ENCODE measurements at regions not wholly inside any gene's neighbourhood (a gene's known extent, or its start where the extent isn't known, plus 50 kb on each side); places are given as distances from the start of the nearest gene placed in this dataset.

DNA sequence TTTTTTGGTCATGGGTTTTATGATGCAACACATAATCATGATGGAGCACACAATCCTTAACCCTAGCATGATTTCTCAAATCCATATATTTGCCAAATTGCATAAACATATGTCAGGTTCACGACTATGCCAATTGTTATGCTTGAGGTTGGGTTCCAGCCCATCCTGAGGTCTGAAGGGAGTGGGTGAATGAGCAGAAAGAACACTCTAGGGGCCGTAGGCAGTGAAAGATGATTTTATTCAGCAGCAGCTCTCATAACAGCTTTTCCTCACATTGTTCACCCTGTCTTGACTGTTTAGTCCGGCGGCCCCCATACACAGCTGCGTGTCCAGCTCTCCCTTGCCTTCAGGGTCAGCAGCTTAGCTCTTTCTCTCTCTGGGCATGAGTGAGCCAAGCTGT is 627.7 kb downstream of the PLA2G4A start:
- no peak for DNase-seq

DNA sequence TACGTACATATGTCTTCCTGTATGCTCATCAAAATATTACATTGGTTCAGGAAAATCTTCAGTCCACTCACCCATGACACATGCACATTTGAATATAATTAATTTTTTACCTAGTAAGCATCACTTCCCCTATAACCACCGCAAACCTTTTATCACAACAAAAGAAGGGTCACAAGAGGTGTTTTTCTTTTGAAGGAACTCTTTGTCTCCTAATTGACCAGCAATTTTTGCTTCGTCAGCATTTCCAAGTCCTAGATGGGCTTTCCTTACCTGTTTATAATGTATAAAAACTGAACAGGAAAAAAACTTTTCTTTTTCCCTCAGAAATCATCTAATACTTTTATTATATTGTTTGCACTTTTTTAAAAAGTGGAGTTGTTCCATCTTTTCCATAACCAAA is 631.3 kb downstream of the PLA2G4A start:
- DNase-seq, result no peak

DNA sequence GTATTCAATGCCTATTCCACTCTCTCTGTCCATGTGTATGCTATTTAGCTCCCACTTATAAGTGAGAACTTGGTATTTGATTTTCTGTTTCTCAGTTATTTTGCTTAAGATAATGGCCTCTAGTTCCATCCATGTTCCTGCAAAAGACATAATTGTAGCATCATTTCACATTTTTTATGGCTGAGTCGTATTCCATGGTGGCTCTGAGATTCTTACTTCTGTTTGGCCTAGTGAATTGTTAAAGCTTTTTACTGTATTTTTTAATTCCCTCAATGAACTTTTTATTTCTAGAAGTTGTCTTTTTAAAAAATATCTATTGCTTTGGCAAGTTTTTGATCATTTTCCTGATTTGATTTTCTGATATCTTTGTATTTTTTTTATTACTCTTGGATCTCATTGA is 635.6 kb downstream of the PLA2G4A start:
- no peak for DNase-seq

DNA sequence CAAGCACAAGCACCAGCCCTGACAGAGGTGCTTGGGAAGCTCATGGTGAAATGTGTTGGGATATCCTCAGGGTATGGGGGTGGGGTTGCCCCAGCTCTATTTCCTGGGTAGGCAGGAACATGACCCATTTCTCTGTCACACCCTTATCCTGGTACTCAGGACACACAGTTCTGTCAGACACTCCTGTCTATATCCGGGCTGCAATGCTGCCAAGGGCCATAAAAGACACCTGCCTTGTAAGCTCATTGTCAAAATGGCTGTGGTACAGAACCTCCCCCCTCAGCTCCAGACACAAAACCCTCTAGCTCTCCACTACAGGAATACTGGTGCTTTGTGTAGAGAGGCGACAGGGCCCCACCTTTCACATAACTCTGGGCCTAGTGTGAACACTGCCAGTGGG is 636.7 kb downstream of the PLA2G4A start:
- DNase-seq, result no peak

DNA sequence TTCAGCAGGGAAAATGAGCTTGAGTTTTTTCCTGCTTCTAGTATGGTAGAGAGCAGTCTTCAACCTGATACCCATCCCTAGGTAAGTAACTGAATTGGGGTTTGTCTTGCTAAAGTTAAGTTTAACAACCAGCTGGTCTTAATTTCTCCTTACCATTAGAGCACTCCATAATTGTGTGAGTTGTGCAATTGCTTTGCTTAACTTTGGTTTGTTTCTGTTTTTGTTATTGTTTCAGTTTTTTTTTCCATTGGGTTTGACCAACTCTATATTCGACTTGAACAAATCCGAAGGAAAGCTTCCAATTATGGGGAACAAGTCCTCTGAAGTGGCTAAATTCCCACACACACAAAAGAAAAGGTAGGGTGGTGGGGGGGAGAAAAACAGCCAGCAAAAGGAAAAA is 641.1 kb downstream of the PLA2G4A start:
- DNase-seq, result no peak

DNA sequence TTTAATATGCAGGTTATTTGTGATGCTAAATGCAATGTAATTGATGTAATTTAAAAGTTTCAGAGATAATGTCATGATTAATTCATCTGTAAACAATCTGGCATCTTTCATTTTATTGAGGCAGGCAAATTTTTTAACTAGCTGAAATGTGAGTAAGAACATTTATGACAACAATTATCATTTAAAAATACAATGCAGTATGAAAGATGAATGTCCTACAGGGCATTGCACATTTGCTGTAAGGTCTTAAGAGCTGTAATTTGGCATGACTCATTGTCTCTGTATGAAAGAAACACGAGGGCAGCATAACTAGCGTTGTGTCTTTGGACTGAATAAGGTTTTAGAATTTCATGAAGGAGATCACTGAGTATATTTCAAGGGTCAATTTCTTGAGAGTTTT is 642.8 kb downstream of the PLA2G4A start:
- no peak for DNase-seq

DNA sequence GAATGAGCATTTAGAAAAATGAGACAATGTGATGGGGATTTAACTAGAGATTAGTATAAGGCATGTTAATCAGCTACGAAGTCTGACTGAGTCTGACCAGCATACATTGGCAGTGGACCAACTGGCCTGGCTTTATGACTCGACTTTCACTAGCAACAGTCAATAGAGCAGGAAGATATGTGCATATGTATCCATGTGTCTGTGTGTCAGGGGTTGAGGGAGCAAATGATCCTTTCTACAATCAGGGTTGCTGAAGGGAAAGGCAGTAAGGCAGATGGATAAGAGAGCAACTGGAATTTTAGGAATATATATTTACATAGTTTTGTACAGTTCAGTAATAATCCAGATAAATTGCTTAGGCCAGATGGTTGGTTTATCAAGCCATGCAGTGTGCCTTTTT is 645.6 kb downstream of the PLA2G4A start:
- no peak for DNase-seq

DNA sequence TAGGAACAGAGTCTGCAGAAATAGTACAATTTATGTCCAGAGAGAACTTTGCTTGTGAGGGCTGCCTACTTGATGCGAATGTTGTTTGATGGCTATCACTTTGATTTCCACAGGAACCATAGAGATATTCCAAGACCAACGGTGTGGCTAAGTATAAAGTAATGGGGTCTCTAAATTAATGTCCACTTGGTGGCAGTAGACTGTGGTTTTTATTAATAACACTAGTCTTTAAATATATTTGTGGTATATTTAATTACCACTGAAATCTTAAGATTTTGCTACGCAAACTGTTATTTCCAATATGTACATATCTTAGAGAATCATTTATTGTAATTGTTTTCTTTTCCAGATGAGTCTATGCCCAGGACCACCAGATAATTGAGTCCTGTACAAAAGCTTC is 647.9 kb downstream of the PLA2G4A start:
- DNase-seq, result no peak

DNA sequence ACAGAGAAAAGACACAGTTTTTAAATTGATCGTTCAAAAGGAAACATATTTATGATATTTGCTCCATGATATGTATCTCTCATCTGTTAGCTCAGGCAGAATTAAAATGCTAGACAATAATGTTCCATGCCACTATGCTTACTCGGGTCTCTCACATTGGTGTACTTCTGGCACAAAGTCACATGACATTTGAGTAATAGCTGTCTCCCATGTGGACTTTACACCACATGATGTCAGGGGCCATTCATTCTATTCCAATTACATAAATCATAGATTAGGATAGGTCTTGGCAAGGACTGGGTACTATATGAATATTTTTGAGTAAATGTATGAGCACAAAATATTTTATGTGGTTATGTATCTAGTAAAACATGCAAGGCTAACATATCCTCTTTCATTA is 648.4 kb downstream of the PLA2G4A start:
- no peak for DNase-seq

DNA sequence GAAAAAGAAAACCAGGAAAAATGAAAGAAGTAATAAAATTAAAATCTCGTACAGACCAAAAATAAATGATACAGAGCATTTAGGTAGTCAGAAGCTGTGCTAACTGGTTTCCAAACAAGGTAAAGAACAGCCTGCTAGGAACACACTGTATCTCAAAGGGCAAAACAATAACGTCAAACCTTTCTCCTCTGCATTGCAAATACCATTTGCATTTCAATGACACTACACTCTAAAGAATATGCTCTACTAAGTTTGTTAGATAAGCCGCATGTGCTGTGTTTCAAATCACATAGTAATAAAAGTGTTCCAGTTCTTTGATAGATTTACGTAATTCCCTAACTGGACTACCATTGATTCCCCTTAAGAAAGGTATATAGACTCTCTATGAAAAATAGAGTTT is 648.8 kb downstream of the PLA2G4A start:
- no peak for DNase-seq

DNA sequence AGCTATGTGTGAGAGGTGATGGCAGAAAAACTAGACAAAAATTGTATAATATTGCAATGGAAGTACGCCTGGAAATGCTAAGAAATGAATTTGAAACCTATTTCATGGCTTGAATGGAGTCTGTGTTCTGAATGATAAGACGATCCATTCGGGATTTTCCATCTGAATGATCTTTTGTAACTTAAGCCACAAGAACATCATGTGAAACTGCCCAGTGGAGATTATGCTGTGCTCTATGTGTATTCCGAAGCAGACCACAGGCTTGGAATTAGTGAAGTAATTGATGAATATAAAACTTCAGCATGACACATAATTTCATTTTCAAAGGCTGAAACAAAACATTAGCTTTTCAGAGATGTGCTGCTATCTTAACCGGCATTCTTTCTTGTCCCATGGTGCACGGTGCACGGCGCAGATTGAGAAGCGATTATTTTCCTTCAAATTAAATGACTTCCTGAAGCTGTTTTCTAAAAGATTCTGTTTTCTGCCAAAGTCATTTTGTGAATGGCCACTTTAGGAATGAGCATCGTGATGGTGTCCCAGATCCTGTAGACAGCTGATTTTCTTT is 652.9 kb downstream of the PLA2G4A start:
- no peak for DNase-seq

DNA sequence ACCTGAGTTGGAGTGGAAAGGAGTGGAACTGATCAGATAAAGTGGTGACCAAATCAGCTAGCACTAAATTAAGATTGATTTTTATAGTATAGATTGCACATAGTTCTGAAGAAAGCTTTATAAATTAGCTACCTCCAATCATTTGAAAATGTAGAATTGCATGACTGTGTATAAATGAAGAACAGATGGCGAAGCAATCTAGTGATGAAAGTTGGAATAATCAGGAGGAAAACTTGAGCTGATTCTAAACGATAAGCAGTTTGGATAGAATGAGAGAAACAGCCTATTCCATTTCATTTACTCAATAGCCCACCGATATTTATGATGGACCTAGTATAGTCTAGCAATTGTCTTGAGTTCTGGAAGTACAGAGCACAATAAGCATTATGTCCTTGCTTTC is 661.5 kb downstream of the PLA2G4A start:
- DNase-seq, result no peak

DNA sequence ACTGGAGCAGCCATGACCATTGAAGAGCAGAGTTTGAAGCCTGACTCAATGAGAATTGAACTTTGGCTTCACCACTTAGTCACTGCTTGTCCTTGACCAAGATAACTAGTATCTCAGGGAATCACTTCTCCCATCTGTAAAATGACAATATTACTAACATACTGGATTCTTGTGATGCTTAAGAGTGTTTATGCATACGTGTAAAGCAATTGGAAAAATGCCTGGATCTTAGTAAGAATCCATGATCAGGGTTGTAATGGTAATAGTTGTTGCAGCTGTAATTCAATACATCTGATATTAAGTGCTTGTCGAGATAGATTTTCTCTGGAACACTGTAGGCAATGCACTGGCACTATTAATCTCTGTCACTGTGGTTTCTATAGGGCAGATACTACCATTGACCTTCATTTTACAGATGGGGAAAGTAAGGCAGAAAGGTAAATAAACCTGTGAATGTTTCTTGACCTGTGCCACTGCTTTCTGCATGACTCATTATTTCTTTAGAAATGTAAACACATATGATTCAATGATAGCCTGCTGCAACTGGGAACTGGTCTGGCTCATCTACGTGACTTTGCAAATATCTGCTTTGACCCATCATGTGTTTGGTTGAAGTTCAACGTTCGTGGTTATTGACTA is 662.5 kb downstream of the PLA2G4A start:
- DNase-seq, result no peak

DNA sequence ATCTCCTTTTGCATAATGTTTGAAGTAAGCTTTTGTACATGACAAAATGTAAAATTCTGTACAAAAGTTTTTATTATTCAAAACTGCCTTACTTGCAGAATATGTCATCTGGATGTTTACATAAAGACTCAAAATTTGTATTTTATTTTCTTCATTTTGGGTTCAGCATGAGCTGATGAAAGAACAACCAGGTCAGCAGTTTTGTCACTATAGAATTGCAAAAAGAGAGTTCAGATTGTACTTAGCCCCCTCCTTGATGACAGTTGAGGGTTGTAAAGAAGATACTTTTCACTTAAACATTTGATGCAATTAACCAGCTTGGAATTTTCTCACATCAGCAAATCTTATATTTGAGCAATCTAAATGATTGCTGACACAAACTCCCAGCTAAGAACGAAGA is 669.3 kb downstream of the PLA2G4A start:
- DNase-seq, result no peak

DNA sequence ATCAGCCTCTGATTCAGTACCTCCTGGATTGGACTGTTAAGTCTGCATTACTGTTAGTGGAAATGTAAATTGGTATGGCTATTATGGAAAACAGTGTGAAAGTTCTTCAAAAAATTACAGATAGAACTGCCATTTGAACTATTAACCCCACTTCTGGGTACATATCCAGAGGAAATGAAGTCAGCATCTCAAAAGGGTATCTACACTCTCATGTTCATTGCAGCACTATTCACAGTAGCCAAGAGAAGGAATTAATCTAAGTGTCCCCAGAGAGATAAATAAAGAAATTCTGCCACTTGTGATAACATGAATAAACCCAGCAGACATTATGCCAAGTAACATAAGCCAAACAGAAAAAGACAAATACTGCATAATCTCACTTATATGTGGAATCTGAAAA is 676.0 kb downstream of the PLA2G4A start:
- no peak for DNase-seq

DNA sequence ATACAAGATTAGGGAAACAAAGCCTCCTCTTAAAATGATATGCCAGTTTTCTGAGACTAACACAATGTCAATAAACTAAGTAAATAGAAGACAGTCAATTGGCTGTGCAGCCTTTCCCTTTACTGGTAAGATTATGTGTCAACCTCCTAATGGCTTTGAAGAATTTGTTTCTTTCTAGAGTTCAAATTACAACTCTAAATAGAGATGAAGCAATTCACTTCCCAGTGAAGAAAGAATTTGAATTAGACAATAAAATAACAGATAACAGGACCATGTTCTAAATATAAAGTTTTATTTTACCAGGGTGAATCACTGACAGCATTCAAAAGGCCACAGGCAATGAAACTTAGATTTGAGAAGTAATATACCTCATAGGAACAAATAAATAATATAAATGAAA is 680.3 kb downstream of the PLA2G4A start:
- DNase-seq, result no peak

DNA sequence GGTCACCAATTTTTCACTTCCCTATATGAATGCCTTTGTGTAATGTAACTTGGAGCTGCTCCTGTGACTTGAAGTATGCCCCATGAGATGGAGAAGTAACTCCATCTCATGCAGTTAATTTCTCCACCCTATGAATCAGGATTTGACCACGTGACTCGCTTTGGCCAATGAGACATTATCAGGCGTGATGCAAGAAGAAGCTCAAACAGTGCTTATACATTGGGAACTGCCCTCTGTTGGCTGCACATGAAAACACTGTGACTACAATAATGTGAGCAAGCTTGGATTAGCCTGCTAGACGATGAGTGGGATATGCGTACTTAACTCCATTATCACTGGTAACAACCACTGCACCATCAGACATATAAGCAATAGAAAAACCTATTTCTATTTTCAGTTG is 684.4 kb downstream of the PLA2G4A start:
- DNase-seq, result no peak

DNA sequence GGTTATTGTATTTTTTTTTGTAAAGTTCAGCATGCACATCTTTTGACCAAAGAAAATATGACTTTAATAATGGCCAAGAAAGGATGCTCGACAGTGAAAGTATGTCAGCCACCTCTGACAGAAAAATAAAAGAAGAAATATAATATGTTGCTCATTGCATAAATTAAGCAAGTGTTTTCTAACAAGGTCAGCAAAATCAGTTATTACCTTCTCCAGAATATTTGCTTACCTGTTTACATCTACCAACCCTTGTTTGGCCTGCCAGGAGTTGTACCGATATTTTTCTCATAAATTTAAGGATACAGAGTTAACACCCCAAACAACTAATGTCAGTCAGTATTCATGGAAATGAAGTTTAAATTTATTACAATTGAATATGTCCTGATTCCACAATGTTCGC is 685.4 kb downstream of the PLA2G4A start:
- DNase-seq, result no peak

DNA sequence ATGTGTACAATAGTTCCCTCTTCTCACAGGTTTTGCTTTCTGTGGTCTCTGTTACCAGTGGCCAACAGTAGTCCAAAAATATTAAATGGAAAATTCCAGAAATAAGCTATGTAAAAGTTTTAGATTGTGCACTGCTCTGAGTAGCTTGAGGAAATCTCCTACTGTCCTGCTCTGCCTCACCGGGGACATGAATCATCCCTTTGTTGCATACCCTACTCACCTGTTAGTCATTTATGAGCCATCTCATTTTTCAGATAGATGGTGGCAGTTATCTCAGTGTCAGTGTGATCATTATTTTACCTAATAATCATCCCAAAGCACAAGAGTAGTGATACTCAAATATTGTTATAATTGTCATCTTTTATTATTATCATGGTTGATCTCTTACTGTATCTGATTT is 688.1 kb downstream of the PLA2G4A start:
- no peak for DNase-seq

DNA sequence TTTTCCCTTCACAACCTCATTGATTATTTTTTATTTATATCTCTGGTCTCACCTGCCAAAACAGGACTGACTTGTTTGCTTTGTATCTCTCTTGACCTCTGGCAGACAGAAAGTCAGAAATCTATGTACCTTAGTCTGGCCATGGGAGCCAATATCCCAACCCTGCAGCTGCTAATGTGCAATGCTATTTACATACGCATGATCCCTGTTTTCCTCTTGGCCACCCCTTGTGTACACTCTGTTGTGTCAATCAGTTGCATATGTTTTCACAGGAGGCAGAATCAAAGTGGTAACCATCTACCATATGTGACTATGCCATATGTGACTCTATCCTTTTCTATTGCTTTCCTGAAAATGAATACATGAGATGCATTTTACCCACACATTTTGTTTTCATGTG is 688.8 kb downstream of the PLA2G4A start:
- DNase-seq, result no peak

DNA sequence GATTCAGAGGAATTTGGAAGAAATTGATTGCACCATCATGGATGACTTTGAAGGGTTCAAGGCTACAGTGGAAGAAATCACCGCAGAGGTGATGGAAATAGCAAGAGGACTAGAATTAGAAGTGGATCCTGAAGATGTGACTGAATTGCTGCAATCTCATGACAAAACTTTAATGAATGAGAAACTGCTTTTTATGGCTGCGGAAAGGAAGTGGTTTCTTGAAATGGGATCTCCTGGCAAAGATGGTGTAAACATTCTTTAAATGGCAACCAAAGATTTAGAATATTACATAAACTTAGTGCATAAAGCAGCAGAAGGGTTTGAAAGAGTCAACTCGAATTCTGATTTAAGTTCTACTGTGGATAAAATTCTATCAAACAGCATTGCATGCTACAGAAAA is 698.6 kb downstream of the PLA2G4A start:
- no peak for DNase-seq

DNA sequence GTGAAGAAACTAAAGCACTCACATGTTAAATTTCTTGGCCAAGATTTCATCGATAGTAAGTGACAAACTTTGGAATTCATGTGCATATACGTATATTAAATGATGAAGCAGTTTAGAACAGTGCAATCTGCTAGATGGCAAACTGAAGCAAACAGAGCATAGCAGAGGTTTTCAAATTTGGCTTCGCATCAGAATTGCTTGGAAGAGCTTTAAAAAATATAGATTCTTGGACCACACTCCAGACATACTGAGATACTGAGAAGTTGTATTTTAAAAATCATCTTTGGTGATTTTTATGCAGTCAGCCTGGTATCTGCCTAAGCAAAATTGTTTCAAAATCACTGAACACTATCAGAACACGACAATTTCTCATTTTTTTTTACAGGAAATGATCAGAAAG is 709.2 kb downstream of the PLA2G4A start:
- DNase-seq, result no peak

DNA sequence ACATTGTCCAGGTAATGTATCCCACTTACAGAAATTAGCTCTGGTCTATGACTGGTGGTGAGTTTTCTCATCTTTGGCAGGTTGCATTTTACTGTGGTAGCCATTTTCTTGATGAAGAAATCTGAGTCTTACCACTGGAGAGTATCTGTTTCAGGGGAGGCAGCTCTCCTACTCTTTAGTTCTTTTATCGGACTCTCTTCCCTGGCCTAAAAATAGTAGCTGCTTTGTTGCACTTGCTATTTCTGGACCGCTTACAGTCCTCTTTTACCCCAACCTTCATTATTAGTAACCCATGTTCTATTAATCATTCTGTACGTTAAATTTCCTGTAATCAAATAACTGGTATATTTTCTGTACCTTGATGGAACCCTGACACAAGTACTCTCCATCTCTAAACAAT is 720.8 kb downstream of the PLA2G4A start:
- DNase-seq, result no peak

DNA sequence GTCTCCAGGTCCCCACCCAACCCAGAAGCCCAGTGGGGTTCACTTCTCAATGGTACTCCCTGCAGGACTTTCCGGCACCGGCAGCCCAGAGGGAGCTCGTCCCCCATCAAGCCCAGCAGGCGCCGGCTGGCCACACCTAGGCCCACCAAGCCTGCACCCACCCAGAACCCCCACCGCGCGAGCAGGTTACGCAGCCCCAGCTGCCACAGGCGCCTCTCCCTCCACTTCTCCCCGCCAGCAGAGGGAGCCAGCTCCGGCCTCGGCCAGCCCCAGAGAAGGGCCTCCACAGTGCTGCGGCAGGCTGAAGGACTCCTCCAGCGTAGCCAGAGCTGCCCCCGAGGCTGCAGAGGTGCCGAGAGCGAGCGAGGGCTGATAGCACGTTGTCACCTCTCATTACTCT is 722.3 kb downstream of the PLA2G4A start:
- no peak for DNase-seq

DNA sequence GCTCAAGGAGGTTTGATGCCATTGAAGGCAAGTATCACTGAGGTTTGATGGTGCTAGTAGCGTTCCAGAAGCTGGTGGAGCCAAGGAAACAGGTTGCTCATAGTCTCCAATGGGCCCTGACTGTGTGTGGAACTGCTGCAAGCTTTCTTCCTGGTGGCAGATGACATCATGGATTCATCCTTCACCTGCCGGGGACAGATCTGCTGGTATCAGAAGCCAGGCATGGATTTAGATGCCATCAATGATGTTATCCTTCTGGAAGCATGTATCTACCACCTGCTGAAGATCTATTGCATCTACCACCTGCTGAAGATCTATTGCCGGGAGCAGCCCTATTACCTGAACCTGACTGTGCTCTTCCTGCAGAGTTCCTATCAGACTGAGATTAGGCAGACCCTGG is 734.4 kb downstream of the PLA2G4A start:
- no peak for DNase-seq

DNA sequence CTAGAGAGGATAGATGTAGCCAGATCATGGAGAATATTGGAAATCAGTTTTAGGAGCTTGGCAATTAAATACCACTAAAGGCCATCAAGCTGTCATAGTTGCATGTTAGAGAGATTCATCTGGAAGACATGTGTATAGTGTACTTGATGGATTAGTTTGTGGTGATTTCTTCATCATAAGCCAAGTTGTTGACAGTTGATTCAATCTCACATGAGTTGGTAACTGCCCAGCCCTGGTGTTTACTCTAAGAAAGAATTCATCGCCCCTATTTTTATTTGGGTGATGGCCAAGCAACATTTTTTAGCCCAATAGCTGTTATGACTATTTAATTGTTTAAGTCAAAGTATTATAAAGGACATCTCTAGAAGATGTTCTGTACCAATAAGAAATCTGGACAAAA is 737.6 kb downstream of the PLA2G4A start:
- DNase-seq, result no peak

All from CD4-positive, alpha-beta T cell treated with Interleukin-17A for 4 hours (primary cell).